GM23338 (cell line): ENCODE measurements at regions not wholly inside any gene's neighbourhood (a gene's known extent, or its start where the extent isn't known, plus 50 kb on each side); places are given as distances from the start of the nearest gene placed in this dataset.

Source experiments
- EZH2 ChIP-seq: fragments of 200-600 bp; sonication (generic); IDR thresholded peaks from one replicate; pipeline ENCODE4 v1.8.0; 2017; ENCODE audit warnings: antibody characterized with exemption, mild to moderate bottlenecking, low read depth; ENCODE audit not compliant: unreplicated experiment
- EZH2phosphoT487 ChIP-seq: fragments of 200-600 bp; sonication (generic); IDR thresholded peaks from one replicate; pipeline ENCODE4 v1.8.1; 2018; ENCODE audit warnings: antibody characterized with exemption; ENCODE audit not compliant: unreplicated experiment
- POLR2AphosphoS5 ChIP-seq: IDR thresholded peaks from 2 replicates; pipeline ENCODE4 v1.6.1; 2016; ENCODE audit warnings: antibody characterized with exemption, low read depth
- TF ChIP-seq, protein P1 (sequence below), 2 experiments: fragments of 200-600 bp in 1 of 2; sonication (generic) in 1 of 2; conservative IDR thresholded peaks; 2 replicates each; pipeline versions ENCODE4 v1.5.1 to v1.6.1; 2016 to 2017; ENCODE audit warnings: antibody characterized with exemption in 2 of 2, low read depth in 2 of 2, mild to moderate bottlenecking in 2 of 2, moderate library complexity in 1 of 2

DNA sequence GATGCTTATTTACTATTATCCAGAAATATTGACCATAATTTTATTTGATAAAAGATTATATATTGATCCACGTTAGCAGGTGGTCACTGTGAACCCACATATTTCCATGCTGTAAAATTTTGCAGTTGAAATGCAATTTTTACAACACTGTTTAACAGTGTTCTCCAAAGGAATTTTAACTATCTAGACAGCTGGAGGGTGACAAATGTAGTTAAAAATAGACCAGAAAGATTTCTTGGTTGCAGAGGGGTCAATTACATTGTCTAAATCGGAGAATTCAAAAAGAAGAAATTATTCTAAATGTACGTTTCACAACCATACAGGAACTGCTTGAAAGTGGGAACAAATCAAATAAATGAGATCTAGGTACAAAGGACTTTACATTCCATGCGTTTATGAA lies 625.2 kb upstream of the NCAM2 start:
- no peak for TF ChIP-seq EZH2
- TF ChIP-seq, protein P1, sequence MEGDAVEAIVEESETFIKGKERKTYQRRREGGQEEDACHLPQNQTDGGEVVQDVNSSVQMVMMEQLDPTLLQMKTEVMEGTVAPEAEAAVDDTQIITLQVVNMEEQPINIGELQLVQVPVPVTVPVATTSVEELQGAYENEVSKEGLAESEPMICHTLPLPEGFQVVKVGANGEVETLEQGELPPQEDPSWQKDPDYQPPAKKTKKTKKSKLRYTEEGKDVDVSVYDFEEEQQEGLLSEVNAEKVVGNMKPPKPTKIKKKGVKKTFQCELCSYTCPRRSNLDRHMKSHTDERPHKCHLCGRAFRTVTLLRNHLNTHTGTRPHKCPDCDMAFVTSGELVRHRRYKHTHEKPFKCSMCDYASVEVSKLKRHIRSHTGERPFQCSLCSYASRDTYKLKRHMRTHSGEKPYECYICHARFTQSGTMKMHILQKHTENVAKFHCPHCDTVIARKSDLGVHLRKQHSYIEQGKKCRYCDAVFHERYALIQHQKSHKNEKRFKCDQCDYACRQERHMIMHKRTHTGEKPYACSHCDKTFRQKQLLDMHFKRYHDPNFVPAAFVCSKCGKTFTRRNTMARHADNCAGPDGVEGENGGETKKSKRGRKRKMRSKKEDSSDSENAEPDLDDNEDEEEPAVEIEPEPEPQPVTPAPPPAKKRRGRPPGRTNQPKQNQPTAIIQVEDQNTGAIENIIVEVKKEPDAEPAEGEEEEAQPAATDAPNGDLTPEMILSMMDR (conservative IDR thresholded peaks at IDR 0.05; ENCODE audit: low read depth in 2 of 2) = no peak
- TF ChIP-seq POLR2AphosphoS5 = no peak
- TF ChIP-seq EZH2phosphoT487 = no peak
